Peyer's patch (tissue), 4 donors: ENCODE measurements at regions not wholly inside any gene's neighbourhood (a gene's known extent, or its start where the extent isn't known, plus 50 kb on each side); places are given as distances from the start of the nearest gene placed in this dataset.

Experiments
- CTCF ChIP-seq, 6 experiments: fragments of 450-650 bp in 4 of 6; fragments of 200-600 bp in 2 of 6; sonication (generic) in 1 of 6; IDR thresholded peaks; one replicate each; pipeline ENCODE4 v1.5.1; 2017 to 2019; ENCODE audit warnings: antibody characterized with exemption in 6 of 6, mild to moderate bottlenecking in 3 of 6, moderate library complexity in 1 of 6
- POLR2A ChIP-seq, 2 donors: fragments of 450-650 bp; IDR thresholded peaks; one replicate each; pipeline ENCODE4 v1.5.1; 2017; ENCODE audit warnings: antibody characterized with exemption in 2 of 2, mild to moderate bottlenecking in 2 of 2, moderate library complexity in 2 of 2

- no peak for TF ChIP-seq CTCF (IDR thresholded peaks at IDR 0.05)
- TF ChIP-seq POLR2A (IDR thresholded peaks at IDR 0.05): no peak
Measured at GRCh38 chr6:71419217-71420094, 130.8 kb downstream of the OGFRL1 start.
